Liver (tissue), 7 donors: ENCODE measurements at regions not wholly inside any gene's neighbourhood (a gene's known extent, or its start where the extent isn't known, plus 50 kb on each side); places are given as distances from the start of the nearest gene placed in this dataset.

Experiments
- DNase-seq: peaks from one replicate; pipeline ENCODE4 v3.0.0-alpha.2; 2017; ENCODE audit warnings: low spot score
- H3K27ac ChIP-seq, 2 donors: one replicate each; pipeline ENCODE4 v1.7.0; 2013; ENCODE audit warnings: inconsistent platforms in 2 of 2, low read length in 2 of 2, control low read depth in 1 of 2, low read depth in 1 of 2, mild to moderate bottlenecking in 1 of 2
- H3K27me3 ChIP-seq, 4 donors: one replicate each; pipeline versions ENCODE4 v1.6.1 to v1.7.0; 2013; ENCODE audit warnings: low read length in 3 of 4, inconsistent platforms in 1 of 4, mild to moderate bottlenecking in 1 of 4, moderate library complexity in 1 of 4; ENCODE audit not compliant: control insufficient read depth in 4 of 4, insufficient read depth in 4 of 4
- H3K36me3 ChIP-seq, 4 donors: one replicate each; pipeline versions ENCODE4 v1.6.1 to v1.7.0; 2013; ENCODE audit warnings: low read length in 3 of 4, mild to moderate bottlenecking in 3 of 4, low read depth in 1 of 4, moderate library complexity in 1 of 4; ENCODE audit not compliant: control insufficient read depth in 4 of 4, insufficient read depth in 3 of 4
- H3K4me1 ChIP-seq, 4 donors: one replicate each; pipeline versions ENCODE4 v1.6.1 to v1.7.0; 2013; ENCODE audit warnings: low read length in 3 of 4, mild to moderate bottlenecking in 3 of 4, moderate library complexity in 1 of 4; ENCODE audit not compliant: control insufficient read depth in 4 of 4, insufficient read depth in 4 of 4
- H3K4me3 ChIP-seq, 3 donors: one replicate each; pipeline versions ENCODE4 v1.6.1 to v1.7.0; 2013; ENCODE audit warnings: low read length in 3 of 3, control low read depth in 1 of 3, low read depth in 1 of 3, mild to moderate bottlenecking in 1 of 3
- H3K9ac ChIP-seq, 2 donors: one replicate each; pipeline ENCODE4 v1.7.0; 2013; ENCODE audit warnings: low read length in 2 of 2, mild to moderate bottlenecking in 2 of 2, moderate library complexity in 2 of 2, control low read depth in 1 of 2, low read depth in 1 of 2
- H3K9me3 ChIP-seq, 4 donors: one replicate each; pipeline versions ENCODE4 v1.6.1 to v1.7.0; 2013; ENCODE audit warnings: low read length in 3 of 4; ENCODE audit not compliant: control insufficient read depth in 4 of 4
- ATF3 ChIP-seq: IDR thresholded peaks from 2 replicates; pipeline ENCODE4 v1.6.1; 2016; ENCODE audit warnings: antibody characterized with exemption
- EGR1 ChIP-seq, 2 donors: IDR thresholded peaks; 2 replicates each; pipeline ENCODE4 v1.6.1; 2016 to 2018; ENCODE audit warnings: antibody characterized with exemption in 2 of 2, low read depth in 2 of 2
- FOXA1 ChIP-seq: IDR thresholded peaks from 2 replicates; pipeline ENCODE4 v1.6.1; 2016; ENCODE audit warnings: antibody characterized with exemption
- FOXA2 ChIP-seq: IDR thresholded peaks from 2 replicates; pipeline ENCODE4 v1.6.1; 2016; ENCODE audit warnings: antibody characterized with exemption
- GABPA ChIP-seq, 2 donors: IDR thresholded peaks in 1 of 2; conservative IDR thresholded peaks in 1 of 2; 2 replicates each; pipeline ENCODE4 v1.6.1; 2016; ENCODE audit warnings: antibody characterized with exemption in 2 of 2, mild to moderate bottlenecking in 1 of 2, moderate library complexity in 1 of 2
- HNF4A ChIP-seq, 2 donors: conservative IDR thresholded peaks; 2 replicates each; pipeline ENCODE4 v1.6.1; 2016; ENCODE audit warnings: antibody characterized with exemption in 2 of 2, mild to moderate bottlenecking in 2 of 2
- JUND ChIP-seq, 2 donors: IDR thresholded peaks; 2 replicates each; pipeline ENCODE4 v1.6.1; 2016; ENCODE audit warnings: antibody characterized with exemption in 2 of 2
- NR2F2 ChIP-seq: IDR thresholded peaks from 2 replicates; pipeline ENCODE4 v1.6.1; 2016; ENCODE audit warnings: antibody characterized with exemption
- RAD21 ChIP-seq, 2 donors: IDR thresholded peaks; 2 replicates each; pipeline ENCODE4 v1.6.1; 2016; ENCODE audit warnings: antibody characterized with exemption in 2 of 2, mild to moderate bottlenecking in 2 of 2
- REST ChIP-seq: IDR thresholded peaks from 2 replicates; pipeline ENCODE4 v1.6.1; 2016; ENCODE audit warnings: antibody characterized with exemption, mild to moderate bottlenecking
- RXRA ChIP-seq, 2 donors: IDR thresholded peaks; 2 replicates each; pipeline ENCODE4 v1.6.1; 2017 to 2018; ENCODE audit warnings: antibody characterized with exemption in 2 of 2, mild to moderate bottlenecking in 1 of 2
- SP1 ChIP-seq: IDR thresholded peaks from 2 replicates; pipeline ENCODE4 v1.6.1; 2018; ENCODE audit warnings: antibody characterized with exemption, mild to moderate bottlenecking
- TAF1 ChIP-seq: conservative IDR thresholded peaks from 2 replicates; pipeline ENCODE4 v1.6.1; 2016; ENCODE audit warnings: antibody characterized with exemption, mild to moderate bottlenecking
- YY1 ChIP-seq: IDR thresholded peaks from 2 replicates; pipeline ENCODE4 v1.6.1; 2016; ENCODE audit warnings: antibody characterized with exemption, mild to moderate bottlenecking
- WGBS: extraction: QIAGEN DNeasy Blood & Tissue Kit; methylation state at CpG from one replicate; pipeline ENCODE4 v1.1.7; 2013; 5-methylcytosine and 5-hydroxymethylcytosine counted together
- TF ChIP-seq, protein P1 (sequence below): IDR thresholded peaks from 2 replicates; pipeline ENCODE4 v1.6.1; 2016; ENCODE audit warnings: antibody characterized with exemption
- TF ChIP-seq, protein P2 (sequence below): IDR thresholded peaks from 2 replicates; pipeline ENCODE4 v1.6.1; 2016; ENCODE audit warnings: antibody characterized with exemption
- donor health status: healthy.
- donor health status: healthy.
- donor health status: healthy.
- donor health status: healthy.

- no peak for TF ChIP-seq GABPA (IDR thresholded peaks at IDR 0.05 in 1 of 2, conservative IDR thresholded peaks at IDR 0.05 in 1 of 2)
- TF ChIP-seq, protein P1, sequence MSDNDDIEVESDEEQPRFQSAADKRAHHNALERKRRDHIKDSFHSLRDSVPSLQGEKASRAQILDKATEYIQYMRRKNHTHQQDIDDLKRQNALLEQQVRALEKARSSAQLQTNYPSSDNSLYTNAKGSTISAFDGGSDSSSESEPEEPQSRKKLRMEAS = no peak
- TF ChIP-seq ATF3 = no peak
- TF ChIP-seq FOXA1 = no peak
- TF ChIP-seq RXRA (IDR thresholded peaks at IDR 0.05) = no peak
- TF ChIP-seq EGR1 (IDR thresholded peaks at IDR 0.05; ENCODE audit: low read depth in 2 of 2) = no peak
- TF ChIP-seq YY1 = no peak
- TF ChIP-seq SP1 = no peak
- no peak for TF ChIP-seq FOXA2
- no peaks in the 10 kb centered on the region for H3K4me1 ChIP-seq
- WGBS = 77% methylated on average over 5 of the region's 5 CpGs
- H3K9me3 ChIP-seq = peaks cover 4 to 35% (median 18%) of the 10 kb centered on the region in 4 donors
- DNase-seq = peak; percentile 20
- H3K4me3 ChIP-seq = no peak overlapping the region
- H3K27me3 ChIP-seq = peaks cover 0 to 2% (median 0%) of the 10 kb centered on the region in 4 donors
- H3K9ac ChIP-seq = no peak overlapping the region
- H3K27ac ChIP-seq = no peak overlapping the region
- no peaks in the 10 kb centered on the region for H3K36me3 ChIP-seq
Observed at GRCh38 chr5:2920312-2920711, 168.8 kb upstream of the IRX2 start.

DNA sequence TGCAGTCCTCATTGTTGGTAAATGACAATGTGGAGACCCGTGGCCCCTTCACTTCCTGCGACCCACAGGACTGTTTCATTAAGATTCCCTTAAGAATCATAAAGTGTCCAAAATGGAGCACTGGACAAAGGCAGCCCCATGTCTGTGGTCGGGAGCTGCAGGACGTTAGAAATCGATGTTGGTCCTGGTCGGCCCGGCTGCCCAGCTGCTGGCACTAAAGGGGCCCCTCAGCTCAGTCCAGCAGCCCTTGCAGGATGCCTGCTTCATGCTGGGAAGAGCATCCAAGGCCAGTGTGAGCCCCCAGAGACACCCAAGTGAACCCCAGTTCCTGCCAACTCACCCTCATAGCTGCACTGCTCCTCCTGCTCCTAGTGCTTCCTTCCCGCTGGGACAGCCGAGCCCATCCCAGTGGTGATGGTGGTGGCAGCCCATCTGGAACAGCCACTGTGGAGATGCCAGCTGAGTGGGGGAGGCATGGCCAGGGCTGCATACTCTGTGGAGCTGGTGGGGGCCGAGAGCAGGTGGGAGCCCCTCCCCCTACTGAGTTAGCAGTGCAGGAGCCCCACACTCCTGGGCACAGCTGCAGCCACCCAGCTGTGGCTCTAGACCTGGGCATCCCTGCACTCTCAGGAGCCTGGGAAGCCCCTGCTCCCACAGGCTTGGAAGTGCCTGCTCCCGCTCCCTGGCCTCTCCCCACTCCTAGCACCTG lies 168.0 kb upstream of the IRX2 start:
- 80% methylated on average over 11 of the region's 11 CpGs for WGBS
- H3K9me3 ChIP-seq = peaks cover 4 to 35% (median 18%) of the 10 kb centered on the region in 4 donors
- peaks cover 0 to 2% (median 0%) of the 10 kb centered on the region in 4 donors for H3K27me3 ChIP-seq
- peak; percentile 21 for DNase-seq
- TF ChIP-seq NR2F2 (no peak), REST (no peak), RXRA (IDR thresholded peaks at IDR 0.05) (no peak), HNF4A (conservative IDR thresholded peaks at IDR 0.05) (no peak), JUND (IDR thresholded peaks at IDR 0.05) (no peak), FOXA1 (no peak), ATF3 (no peak), TAF1 (no peak), RAD21 (IDR thresholded peaks at IDR 0.05) (no peak)
- TF ChIP-seq, protein P1 = no peak
- TF ChIP-seq, protein P2, sequence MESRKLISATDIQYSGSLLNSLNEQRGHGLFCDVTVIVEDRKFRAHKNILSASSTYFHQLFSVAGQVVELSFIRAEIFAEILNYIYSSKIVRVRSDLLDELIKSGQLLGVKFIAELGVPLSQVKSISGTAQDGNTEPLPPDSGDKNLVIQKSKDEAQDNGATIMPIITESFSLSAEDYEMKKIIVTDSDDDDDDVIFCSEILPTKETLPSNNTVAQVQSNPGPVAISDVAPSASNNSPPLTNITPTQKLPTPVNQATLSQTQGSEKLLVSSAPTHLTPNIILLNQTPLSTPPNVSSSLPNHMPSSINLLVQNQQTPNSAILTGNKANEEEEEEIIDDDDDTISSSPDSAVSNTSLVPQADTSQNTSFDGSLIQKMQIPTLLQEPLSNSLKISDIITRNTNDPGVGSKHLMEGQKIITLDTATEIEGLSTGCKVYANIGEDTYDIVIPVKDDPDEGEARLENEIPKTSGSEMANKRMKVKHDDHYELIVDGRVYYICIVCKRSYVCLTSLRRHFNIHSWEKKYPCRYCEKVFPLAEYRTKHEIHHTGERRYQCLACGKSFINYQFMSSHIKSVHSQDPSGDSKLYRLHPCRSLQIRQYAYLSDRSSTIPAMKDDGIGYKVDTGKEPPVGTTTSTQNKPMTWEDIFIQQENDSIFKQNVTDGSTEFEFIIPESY = no peak
- no peaks in the 10 kb centered on the region for H3K4me1 ChIP-seq
- no peak overlapping the region for H3K9ac ChIP-seq
- H3K36me3 ChIP-seq = no peaks in the 10 kb centered on the region
- no peak overlapping the region for H3K4me3 ChIP-seq
- no peak overlapping the region for H3K27ac ChIP-seq
